NCI-H2196 treated with DMSO at 0.1 percent for 48 hours (cell line): ENCODE measurements at regions not wholly inside any gene's neighbourhood (a gene's known extent, or its start where the extent isn't known, plus 50 kb on each side); places are given as distances from the start of the nearest gene placed in this dataset.

Experiments
- DNase-seq: peaks from one replicate; lab custom pipeline; 2025; ENCODE audit not compliant: unreplicated experiment; lab: John Stamatoyannopoulos, UW

DNA sequence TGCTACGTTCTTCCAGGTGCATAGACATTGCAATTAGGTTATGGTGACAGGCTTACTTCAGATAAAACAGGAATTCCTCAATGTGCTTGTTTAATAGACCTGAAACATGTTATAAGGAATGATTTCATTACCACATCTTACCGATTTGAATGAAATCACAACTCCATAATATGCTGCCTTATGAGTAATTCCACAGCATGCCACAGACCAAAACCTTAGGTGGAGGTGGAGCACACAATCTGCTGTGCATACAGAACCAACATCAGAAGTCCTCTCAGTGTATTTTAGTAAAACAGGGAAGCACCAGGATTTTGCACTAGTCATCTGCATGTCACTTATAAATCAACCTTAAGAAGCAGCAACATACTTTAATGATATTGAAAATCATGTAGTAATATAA lies 148.9 kb upstream of the TSHZ2 start:
- no peak for DNase-seq

DNA sequence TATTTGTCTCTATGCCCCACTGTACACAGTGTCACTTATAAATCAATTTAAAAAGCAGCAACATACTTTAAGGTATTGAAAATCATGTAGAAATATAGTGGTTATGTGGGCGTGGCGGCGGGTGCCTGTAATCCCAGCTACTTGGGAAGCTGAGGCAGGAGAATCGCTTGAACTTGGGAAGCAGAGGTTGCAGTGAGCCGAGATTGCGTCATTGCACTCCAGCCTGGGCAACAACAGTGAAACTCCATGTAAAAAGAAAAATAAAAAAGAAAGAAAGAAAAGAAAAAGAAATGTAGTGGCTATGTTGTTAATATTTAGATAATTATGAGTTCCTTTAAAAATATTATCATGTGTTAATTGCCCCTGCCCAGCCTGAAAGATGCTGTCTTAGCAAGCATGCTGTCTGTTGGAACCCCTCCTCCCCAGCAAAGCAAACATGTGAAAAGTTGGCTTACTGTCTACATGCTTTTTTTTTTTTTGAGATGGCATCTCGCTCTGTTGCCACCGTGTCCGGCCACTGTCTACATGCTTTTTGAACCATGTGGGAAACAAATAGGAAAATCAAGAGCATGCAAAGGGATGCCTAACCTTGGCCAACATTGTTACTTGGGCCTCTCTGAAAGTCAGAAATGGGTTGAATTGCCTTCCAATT lies 151.4 kb upstream of the TSHZ2 start:
- DNase-seq, result no peak

DNA sequence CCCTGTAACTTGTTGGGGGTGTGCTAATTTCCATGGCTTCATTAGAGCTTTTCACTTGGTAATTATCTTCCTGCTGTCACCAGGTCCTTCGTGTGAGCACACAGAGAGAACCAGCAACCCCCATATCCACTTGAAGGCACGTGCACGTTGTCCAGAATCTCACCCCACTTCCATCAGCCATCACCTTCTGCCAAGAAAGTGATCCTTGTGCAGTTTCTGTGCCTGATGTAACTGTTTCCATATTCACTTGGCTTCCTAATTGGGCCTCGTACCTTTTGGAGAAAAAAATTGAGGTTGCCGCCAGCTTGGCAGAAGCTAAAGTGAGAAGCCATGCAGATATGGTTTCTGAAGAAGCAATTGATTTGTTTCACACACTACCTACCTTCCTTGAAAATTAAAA lies 153.7 kb upstream of the TSHZ2 start:
- DNase-seq, result no peak

DNA sequence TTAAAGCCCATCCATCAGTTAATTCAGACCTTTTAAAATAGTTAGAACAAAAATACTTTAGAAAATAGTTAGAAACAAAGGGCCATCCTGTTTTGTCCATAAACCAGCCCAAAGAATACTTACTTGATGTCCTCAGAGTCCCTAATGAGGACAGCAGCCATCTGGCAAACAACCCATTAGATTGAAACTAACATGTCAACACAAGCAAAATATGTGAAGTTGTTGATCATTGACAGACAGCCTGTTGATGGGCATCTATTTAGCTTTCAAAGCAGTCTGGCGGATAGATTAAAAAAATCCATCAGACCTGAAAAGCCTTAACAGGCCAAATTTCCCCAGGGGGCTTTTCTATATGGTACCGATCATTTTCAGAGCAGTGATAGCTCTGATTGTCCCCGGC lies 154.2 kb upstream of the TSHZ2 start:
- DNase-seq, result no peak

DNA sequence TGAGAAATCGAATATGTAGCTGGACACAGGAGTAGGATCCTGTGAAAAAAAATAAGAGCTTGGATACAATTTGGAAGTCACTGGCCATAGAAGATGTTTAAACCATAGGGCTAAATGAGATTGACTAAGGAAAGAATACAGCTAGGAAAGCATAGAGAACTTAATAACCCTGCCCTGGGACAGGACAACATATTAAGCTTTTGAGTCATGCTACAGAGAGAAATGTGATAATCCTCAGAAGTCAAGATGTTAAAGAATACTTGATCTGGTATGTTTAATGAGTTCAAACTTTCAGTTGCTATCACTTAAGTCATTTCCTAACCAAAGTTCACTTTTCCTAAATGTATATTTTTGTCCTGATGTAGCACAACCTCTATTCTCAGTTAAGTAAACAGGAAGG lies 154.6 kb upstream of the TSHZ2 start:
- no peak for DNase-seq

DNA sequence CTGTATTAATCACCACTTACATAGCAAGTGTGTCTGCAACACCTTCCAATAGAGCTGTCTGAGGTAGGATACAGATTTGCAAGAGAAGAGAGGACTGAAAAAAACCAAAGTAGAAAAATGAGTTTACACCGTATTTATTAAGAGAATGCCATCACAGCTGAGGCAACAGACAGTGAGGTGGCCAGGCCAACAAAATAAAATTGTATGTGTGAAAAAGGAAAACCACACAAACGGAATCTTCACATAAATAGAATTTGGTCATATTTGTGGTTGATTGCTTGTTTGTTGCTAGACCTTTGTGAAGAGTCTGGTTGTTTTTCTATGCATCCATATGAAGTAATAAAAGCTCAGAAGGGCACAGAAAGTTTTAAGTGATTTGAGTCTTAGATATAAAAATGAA lies 157.8 kb upstream of the TSHZ2 start:
- DNase-seq, result no peak

DNA sequence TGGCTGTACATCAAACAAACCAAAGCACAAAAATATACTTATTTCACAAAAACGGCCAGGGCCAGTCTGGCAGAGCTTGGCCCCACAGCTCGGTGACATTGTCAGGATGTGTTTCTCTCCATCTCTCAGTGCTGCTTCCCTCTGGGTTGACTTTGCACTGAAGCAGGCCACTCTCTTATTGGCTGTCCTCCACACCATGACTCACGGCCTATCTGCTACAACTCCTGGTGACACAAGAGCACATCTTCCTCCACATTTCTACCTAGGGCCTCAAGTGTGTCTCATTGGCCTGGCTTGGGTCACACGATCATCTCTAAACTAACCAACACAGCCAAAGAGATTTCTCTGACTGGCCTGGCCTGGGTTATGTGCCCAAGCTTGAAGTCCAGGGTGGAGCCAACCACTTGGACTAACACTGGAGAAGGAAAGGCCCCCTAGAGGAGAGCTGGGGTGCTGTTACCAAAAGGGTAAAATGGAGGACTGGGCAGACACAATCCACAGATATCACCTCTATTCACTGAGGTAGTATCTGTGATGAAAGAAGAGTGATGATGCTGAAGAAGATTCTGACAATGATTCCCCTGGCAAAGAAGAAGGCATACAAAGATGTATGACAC lies 159.8 kb upstream of the TSHZ2 start:
- no peak for DNase-seq

DNA sequence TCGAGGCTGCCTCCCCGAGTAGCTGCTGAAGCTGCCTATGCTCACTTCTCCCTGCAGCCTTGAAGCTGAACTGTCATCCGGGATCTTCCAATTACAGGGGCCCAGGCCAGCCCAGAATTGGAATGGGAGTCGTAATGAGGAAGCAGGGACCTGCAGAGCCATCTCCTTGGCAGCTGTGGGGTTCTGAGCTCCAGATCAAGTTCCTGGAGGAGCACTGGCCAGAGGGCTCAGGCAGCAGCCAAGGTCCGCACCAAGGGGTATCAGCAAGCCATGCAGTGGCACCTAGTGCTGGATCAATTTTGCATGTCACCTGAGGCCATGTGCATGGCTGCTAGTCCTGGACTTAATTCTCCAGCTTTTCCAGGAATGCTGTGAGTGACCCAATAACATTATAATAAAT lies 163.2 kb upstream of the TSHZ2 start:
- no peak for DNase-seq

DNA sequence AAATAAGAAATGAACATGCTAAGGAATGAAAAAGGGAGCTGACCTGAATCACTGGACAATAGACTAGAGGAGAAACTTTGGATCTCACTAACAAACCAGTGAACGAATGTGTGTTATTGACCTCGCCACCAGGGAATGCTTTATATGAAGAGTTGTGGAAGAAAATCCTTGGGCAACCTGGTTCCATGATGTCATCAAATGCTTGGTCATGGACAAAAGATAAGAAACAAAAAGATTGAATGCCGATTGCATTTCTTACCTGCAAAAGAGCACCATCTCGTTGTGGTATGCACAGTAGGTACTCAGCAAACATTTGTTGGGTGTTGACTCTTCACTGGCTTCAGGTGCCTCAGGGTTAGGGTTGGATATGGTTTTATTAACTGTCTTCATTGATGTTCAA lies 165.2 kb upstream of the TSHZ2 start:
- DNase-seq, result no peak

DNA sequence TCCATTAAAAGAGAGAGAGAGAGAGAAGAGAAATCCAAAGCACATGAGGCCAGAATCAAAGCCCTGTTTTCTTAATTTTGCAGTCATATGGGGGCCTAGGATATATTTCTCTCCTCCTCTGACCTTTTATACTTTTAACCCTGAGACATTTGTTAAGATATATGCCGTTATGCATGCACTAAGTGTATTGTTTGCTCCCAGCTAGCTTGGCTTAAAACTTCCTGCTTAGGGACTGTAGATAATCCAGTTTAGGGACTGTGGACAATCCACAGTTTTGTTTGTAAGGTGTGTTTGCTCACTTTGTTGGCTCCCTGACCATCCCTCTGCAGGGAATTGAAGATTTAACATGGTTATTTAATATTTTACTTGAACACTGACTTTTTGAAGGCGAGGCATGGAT lies 166.3 kb upstream of the TSHZ2 start:
- no peak for DNase-seq

DNA sequence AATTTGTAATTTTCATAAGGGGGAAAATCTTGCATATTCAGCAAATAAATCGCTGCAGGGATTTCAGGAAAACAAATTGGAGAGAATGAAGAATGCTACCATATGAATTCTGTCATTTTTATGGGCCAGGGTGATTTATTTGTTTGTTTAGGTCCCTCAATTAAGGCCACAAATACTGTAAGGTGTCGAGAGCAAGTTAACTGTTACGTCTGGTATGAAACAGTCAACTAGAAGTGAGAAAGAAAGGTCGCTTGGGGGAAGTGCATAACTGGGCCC lies 166.9 kb upstream of the TSHZ2 start:
- no peak for DNase-seq

DNA sequence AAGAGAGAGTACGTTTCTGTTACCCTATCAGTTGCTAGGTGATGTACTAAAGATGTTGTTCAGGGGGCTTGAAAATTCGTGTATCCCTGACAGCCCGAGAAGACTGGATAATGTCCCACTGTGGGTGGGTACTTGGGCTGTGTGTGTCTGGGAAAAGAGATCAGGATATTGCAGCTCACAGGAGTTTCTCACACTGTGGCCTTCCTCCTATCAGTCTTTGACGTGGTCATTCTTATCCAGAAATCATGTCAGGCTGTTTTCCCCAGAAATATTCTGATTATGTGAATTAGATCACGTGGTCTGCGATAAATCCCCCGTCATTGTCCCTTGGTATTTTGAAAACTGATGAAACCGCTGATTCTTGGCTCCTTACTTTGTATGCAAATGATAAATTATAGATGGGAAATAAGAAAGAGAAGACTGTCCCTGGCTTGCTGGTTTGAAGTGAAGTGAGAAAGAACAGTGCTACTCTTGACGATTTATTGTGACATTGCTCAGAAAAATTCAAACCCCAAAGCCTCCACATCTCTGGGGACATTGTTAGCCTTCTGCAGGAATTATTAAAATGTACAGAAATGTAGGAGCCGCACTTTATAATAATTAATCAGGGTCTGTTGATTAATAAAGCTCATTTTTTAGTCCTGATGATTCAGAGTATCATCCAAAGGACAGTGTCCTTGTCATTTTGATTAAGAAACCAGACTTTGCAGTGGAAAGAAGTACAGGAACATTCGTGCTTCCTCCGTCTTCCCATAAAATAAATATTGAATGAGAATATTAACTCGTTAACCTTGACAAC lies 167.5 kb upstream of the TSHZ2 start:
- no peak for DNase-seq

DNA sequence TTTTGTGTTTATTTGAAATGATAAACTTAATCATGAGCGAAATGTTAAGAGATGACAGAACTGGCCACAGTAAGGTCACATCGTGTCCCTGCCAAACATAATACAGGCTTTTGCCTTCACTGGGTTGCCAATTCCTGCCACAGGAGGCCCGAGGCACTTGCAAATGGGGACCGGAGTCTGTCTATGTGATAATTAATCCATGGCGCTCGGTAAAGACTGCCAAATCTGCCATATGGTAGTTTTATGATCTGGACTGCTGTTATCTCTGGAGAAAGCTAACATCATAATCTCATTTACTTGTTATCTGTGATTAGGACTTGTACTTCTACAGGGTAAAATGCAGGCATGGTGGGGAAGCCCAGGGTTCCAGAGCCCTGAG lies 170.5 kb upstream of the TSHZ2 start:
- no peak for DNase-seq

DNA sequence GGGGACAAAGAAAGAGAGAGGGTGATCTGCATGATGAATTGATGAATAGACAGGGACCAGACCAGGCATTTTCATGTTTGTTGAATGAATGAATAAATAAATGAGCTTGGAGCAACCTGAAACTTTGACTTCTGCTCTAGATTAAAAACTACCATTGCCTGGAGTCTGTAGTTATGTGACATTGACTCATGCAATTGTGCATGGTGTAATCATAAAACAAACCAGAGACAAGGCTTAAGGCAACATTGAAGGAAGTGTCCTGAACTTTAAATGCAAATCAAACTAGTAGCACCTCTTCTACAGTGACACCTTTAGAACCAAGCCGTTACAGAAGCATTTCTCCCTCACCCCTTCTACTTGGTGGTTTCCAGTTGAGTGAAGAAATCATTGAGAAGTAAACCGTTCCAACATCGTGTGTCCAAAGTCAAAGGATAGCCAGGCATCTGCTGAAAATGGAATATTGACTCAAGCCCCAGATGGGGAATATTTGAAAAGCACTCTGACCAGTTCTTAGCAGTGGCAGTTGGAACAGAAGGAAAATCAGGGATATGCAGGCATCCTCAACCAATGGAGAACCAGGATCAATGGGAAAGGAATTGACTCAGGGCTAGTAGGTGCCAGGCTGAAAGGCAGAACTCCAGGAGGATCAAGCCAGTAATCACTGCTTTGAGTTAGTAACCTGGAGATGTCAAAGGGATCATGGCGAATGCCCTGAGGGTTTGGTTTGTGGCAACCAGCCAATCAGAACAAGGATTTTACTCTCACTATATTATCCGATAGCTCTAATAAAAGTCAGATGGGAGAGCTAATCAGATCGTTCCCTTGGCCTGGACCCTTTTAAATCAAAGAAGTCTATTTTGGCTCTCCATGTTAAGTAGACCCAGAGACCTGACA lies 171.2 kb upstream of the TSHZ2 start:
- no peak for DNase-seq

DNA sequence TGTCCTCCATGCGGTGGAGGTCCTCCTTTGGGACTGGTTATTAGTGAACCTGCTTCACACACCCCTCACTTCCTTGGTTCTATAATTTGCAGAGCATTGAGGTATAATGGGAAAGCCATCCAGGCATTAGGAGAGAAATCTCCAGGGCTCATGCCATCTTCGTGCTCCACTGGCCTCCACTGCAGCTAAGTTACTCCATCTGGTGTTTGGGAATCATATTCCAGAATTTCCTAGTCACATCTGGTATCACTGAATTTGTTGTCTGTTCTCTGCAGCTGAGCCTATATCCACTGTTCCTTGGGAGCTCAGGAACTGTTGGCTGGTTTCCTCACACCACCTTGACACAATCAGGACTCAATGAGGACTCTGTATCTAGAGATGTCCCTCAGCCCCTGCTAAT lies 173.0 kb upstream of the TSHZ2 start:
- no peak for DNase-seq

DNA sequence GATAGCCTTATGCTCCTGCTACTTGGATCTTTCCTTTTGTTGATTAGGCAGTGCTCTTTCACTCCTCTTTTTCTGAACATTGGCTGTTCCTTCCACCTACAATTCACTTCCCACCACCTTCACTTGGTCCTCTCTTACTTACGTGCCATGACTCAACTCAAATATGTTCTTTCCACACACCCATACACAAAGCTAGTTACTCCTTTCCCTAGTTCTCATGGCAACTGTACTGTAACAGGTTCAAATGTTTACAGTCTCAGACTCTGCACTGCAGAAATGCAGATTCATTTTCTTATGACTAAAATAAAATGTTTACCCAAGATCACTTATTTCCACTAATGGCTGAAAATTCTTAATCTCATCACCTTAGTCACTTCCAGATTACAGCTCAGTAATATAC lies 174.0 kb upstream of the TSHZ2 start:
- no peak for DNase-seq

DNA sequence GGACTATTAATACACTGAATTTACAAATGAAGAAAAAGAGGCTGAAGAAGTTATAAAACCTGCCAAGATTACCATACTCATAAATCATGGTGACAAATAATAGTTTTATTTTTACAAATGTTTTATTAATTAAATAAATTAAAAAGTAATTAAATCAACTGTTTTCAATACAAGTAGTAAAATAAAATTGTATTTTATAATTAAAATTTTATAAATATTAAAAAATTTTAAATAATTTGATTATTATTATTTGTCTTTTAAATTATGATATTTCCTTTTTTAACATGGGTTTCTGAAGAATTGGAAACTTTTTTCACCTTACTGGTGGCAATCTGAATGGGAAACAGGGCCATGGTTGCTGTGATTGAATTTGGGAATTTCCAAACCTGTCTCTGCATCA lies 177.3 kb upstream of the TSHZ2 start:
- DNase-seq, result no peak

DNA sequence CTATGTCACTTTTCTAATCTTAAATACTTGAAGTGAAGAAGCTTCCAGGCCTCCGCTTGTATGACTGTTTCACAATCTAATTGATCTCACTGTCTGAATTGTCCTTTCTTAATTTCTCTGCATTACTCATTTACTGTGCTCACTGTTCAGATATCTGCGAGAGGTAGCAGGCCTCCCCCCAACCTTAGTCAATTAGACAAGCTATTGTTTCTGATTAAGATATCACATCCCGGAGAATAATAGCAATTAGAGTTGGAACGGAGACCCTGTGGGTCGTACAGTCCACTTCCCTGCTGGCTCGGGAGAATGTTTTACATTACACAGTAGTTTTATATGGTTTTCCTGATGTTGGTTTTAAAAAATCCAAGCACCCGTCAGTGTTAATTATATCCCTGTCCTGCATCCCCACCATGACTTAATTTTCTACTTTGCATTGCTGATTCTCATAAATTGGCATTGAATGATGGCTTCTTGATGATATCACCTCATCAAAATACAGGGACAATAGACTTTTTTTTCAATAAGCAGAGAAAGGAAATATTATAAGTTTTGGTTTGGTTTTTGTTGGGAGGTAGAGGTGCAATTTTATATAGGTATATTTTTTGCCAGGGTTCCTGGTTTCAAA lies 178.7 kb upstream of the TSHZ2 start:
- DNase-seq, result no peak

DNA sequence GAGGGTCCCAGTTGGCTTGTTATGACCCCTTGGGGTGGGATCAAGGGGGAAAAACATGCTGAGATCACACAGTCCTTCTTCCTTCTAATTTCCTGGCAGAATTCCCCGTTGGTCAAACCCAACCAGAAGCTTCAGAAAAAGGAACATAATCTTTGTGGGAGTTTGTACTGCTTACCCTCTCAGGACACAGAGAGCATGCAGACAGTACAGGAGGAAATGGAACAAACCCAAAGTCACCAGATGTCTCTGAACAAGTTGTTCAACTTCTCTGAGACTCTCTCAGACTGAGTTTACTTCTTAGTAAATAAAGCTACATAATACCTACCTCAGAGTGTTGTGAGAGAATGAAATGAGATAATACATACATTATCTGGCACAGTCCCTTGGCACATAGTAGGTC lies 181.1 kb upstream of the TSHZ2 start:
- DNase-seq, result no peak

DNA sequence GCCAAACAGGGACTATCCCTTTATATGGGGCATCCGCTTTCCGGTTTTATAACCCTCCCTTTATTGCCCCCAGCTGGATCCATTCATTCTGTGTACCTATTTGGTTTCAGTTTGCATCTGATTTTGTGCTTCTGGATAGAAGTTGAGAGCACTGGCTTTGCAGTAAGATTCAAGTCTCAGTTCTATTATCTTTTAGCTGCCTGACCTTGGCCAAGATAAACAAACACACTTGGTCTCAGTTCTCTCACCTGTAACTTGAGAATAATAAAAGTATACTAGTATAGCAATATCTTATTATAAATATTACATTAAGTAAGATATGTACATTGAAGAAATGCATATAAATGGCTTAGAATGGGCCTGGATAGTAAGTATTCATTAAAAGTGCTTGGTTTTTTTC lies 182.4 kb upstream of the TSHZ2 start:
- peak; percentile 41 for DNase-seq

DNA sequence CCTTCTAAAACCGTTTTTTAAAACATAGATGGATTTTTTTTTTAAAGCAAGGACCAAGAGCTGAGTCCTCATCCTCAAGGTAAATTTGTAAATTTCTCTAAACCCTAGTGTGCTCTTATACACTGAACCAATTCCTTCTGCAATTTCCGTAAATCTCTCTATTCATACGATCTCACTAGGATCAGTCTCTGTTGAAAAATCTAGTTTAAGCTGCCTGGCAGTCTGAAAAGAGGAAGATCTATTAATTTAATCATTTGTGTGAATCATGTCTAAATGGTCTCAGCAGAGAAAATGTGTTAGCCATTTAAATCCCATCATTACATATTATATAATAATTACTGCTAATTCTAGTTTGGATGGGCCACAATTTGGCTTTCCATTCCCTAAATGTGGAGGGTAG lies 184.2 kb upstream of the TSHZ2 start:
- DNase-seq, result no peak
